ENCODE measurements at regions not wholly inside any gene's neighbourhood (a gene's known extent, or its start where the extent isn't known, plus 50 kb on each side); places are given as distances from the start of the nearest gene placed in this dataset.

GRCh38 chr3:13253208-13253937, 166.7 kb downstream of the NUP210 start:
- POLR2A ChIA-PET, result no interaction called here
- no TSS peak for BruUV-seq (replicated peaks)
- Histone ChIP-seq H3K9me3 (replicated peaks; ENCODE audit: control insufficient read depth, insufficient read depth, low read length) (no peaks in the 10 kb centered on the region), H3K27me3 (replicated peaks in 1 of 2; ENCODE audit: control insufficient read depth in 2 of 2, insufficient read depth in 2 of 2, low read length in 1 of 2) (peaks cover 0 to 6% of the 10 kb centered on the region in 2 experiments; a peak in 3 of 4 replicates), H3K27ac (ENCODE audit: control insufficient read depth, insufficient read depth) (no peak overlapping the region), H3K9ac (ENCODE audit: control insufficient read depth, insufficient read depth, low read length) (no peak overlapping the region), H3K79me2 (ENCODE audit: control insufficient read depth, insufficient read depth, low read length) (no peaks in the 10 kb centered on the region), H3K4me3 (no peak overlapping the region), H3K4me1 (ENCODE audit: control insufficient read depth, insufficient read depth, low read length) (no peaks in the 10 kb centered on the region), H3K36me3 (ENCODE audit: control insufficient read depth in 2 of 2, insufficient read depth in 2 of 2, low read length in 1 of 2) (no peaks in the 10 kb centered on the region), H3K4me2 (ENCODE audit: control insufficient read depth, insufficient read depth) (no peak overlapping the region), H2AFZ (ENCODE audit: control insufficient read depth, low read depth, low read length) (no peak overlapping the region), H4K20me1 (ENCODE audit: control insufficient read depth, insufficient read depth) (no peaks in the 10 kb centered on the region)
- SMC1A ChIA-PET (ENCODE audit: uncharacterized antibody, unreplicated experiment), result interaction anchor here (0.8 kb wide), 1 partner anchor 31 kb away, joined by 3 read pairs; no protein-coding TSS in a partner anchor
- DNase-seq (ENCODE audit: low read depth, low spot score) (no peak), ATAC-seq (no peak), FAIRE-seq (no peak)
- in situ Hi-C loops (cut with MboI) (no loop called here), intact Hi-C loops (cut with micrococcal nuclease; ENCODE audit: unreplicated experiment) (no loop called here)
- CTCF ChIA-PET, result no interaction called here
- TF ChIP-seq EED (IDR thresholded peaks at IDR 0.05; ENCODE audit: low read depth) (no peak), PRDM15 (CRISPR knock-in tag; IDR thresholded peaks at IDR 0.05) (no peak)
- 40% methylated on average over 16 of the region's 16 CpGs for WGBS (ENCODE audit: insufficient coverage, insufficient replicate concordance, low lambda C conversion rate, missing lambda C conversion rate)
- RAD21 ChIA-PET (ENCODE audit: unreplicated experiment), result no interaction called here

DNA sequence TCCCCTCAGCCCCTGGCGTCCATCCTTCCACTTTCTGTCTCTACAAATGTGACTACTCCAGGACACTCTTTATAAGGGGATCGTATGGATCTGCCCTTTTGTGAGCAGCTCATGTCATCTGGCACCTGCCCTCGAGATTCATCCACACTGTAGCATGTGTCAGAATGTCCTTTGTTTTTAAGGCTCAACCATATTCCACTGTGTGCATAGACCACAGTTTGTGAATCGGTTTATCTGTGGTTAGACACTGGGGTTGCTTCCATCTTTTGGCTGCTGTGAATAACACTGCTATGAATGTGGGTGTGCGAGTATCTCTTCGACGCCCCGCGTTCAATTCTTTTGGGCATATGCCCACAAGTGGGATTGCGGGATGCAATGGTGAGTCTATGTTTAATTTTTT, 167.9 kb downstream of the NUP210 start:
- no peak overlapping the region for H2AFZ ChIP-seq (ENCODE audit: control insufficient read depth, low read depth, low read length)
- ATAC-seq, result no peak
- no peaks in the 10 kb centered on the region for H3K36me3 ChIP-seq (ENCODE audit: control insufficient read depth in 2 of 2, insufficient read depth in 2 of 2, low read length in 1 of 2)
- H3K9ac ChIP-seq (ENCODE audit: control insufficient read depth, insufficient read depth, low read length), result no peak overlapping the region
- POLR2A ChIA-PET, result no interaction called here
- WGBS (ENCODE audit: insufficient coverage, insufficient replicate concordance, low lambda C conversion rate, missing lambda C conversion rate), result 58% methylated on average over 10 of the region's 10 CpGs
- in situ Hi-C loops (cut with MboI), result no loop called here
- no peak for DNase-seq (ENCODE audit: low read depth, low spot score)
- peaks cover 0 to 6% of the 10 kb centered on the region in 2 experiments; a peak in 3 of 4 replicates for H3K27me3 ChIP-seq (replicated peaks in 1 of 2; ENCODE audit: control insufficient read depth in 2 of 2, insufficient read depth in 2 of 2, low read length in 1 of 2)
- H3K4me2 ChIP-seq (ENCODE audit: control insufficient read depth, insufficient read depth), result no peak overlapping the region
- FAIRE-seq, result no peak
- TF ChIP-seq TAF1 (IDR thresholded peaks at IDR 0.05; ENCODE audit: borderline replicate concordance, low read depth, low read length) (no peak), POLR2A (IDR thresholded peaks at IDR 0.05; ENCODE audit: low read depth, low read length) (no peak), PRDM15 (CRISPR knock-in tag; IDR thresholded peaks at IDR 0.05) (no peak), BHLHE40 (IDR thresholded peaks at IDR 0.05; ENCODE audit: borderline replicate concordance in 1 of 2, low read depth in 2 of 2, low read length in 1 of 2) (no peak), RAD51 (IDR thresholded peaks at IDR 0.05) (no peak)
- SMC1A ChIA-PET (ENCODE audit: uncharacterized antibody, unreplicated experiment), result no interaction called here
- no peaks in the 10 kb centered on the region for H3K79me2 ChIP-seq (ENCODE audit: control insufficient read depth, insufficient read depth, low read length)
- H3K9me3 ChIP-seq (replicated peaks; ENCODE audit: control insufficient read depth, insufficient read depth, low read length), result no peaks in the 10 kb centered on the region
- no peaks in the 10 kb centered on the region for H4K20me1 ChIP-seq (ENCODE audit: control insufficient read depth, insufficient read depth)
- intact Hi-C loops (cut with micrococcal nuclease; ENCODE audit: unreplicated experiment), result no loop called here
- BruUV-seq (replicated peaks), result no TSS peak
- H3K4me3 ChIP-seq, result no peak overlapping the region
- no peak overlapping the region for H3K27ac ChIP-seq (ENCODE audit: control insufficient read depth, insufficient read depth)
- RAD21 ChIA-PET (ENCODE audit: unreplicated experiment), result no interaction called here
- CTCF ChIA-PET, result interaction anchor here (0.9 kb wide), 1 partner anchor 50 kb away, joined by 3 read pairs; no protein-coding TSS in a partner anchor
- H3K4me1 ChIP-seq (ENCODE audit: control insufficient read depth, insufficient read depth, low read length), result no peaks in the 10 kb centered on the region
